Adrenal gland (tissue), 5 donors: ENCODE measurements at regions not wholly inside any gene's neighbourhood (a gene's known extent, or its start where the extent isn't known, plus 50 kb on each side); places are given as distances from the start of the nearest gene placed in this dataset.

ENCODE experiments used
- CTCF ChIP-seq, 6 experiments: fragments of 450-650 bp in 4 of 6; fragments of 200-600 bp in 2 of 6; sonication (generic) in 1 of 6; IDR thresholded peaks; 1 replicate in 5 of 6; 2 replicates in 1 of 6; pipeline versions ENCODE4 v1.5.1 to v1.8.0; 2016 to 2021; ENCODE audit warnings: antibody characterized with exemption in 6 of 6, mild to moderate bottlenecking in 2 of 6, moderate library complexity in 1 of 6
- POLR2A ChIP-seq, 2 donors: fragments of 450-650 bp; IDR thresholded peaks; one replicate each; pipeline ENCODE4 v1.6.1; 2017; ENCODE audit warnings: antibody characterized with exemption in 2 of 2, mild to moderate bottlenecking in 2 of 2, moderate library complexity in 1 of 2
- donor health status: DM: no; HTN: no; CAD: no.

GRCh38 chr4:38411092-38411491 lies 252.9 kb upstream of the KLF3 start:
- TF ChIP-seq POLR2A (IDR thresholded peaks at IDR 0.05), result no peak
- no peak for TF ChIP-seq CTCF (IDR thresholded peaks at IDR 0.05)
